ENCODE measurements at regions not wholly inside any gene's neighbourhood (a gene's known extent, or its start where the extent isn't known, plus 50 kb on each side); places are given as distances from the start of the nearest gene placed in this dataset.

DNA sequence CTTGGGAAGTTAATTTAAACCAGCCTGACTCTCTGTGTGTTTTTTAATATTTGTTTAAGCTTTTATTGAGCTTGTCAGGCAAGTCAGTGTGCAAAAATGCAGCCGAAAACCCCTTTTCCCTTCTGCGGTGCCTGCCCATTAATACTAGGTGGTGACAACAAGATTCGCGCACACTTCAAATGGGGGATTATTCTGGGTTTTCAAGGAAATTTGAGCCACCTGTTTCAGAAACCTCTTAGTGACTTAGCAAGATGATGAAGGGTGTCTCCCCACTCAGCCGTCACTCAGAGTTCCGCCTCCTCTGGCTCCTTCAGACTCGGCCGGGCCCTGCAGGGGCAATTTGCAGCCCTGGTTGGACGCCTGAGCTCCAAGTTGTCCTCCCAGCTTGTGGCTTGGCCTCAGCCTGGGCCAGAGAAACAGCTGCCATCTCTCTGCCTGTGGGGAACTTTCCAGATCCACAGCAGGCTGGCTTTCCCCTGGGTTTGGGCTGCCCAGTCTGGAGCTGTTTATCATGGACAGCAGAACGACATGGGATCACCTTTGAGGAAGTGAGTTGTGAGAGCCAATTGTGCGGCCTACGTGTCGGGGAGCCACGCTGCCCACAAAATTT, 75.9 kb downstream of the SPRY4 start:
- TF ChIP-seq EP300 (IDR thresholded peaks at IDR 0.05) (no peak), CTCF (IDR thresholded peaks at IDR 0.05) (no peak), POLR2A (IDR thresholded peaks at IDR 0.05) (no peak)
- intact Hi-C loops (cut with DNase I) = no loop called here
- H3K27me3 ChIP-seq = no peaks in the 10 kb centered on the region
- no peaks in the 10 kb centered on the region for H3K36me3 ChIP-seq
- 60 to 78% (median 68%) methylated on average over 14 of the region's 14 CpGs for WGBS, 3 donors
- H3K4me3 ChIP-seq = no peak overlapping the region
- H3K27ac ChIP-seq = no peak overlapping the region
- no peak for DNase-seq
- peaks cover 7% of the 10 kb centered on the region for H3K4me1 ChIP-seq (ENCODE audit: insufficient read depth)
- H3K9me3 ChIP-seq = no peaks in the 10 kb centered on the region

GRCh38 chr5:142246258-142246657, 78.6 kb downstream of the SPRY4 start:
- 40 to 48% (median 41%) methylated on average over 9 of the region's 9 CpGs for WGBS, 3 donors
- DNase-seq = peak in 1 of 5 donors; percentile 22
- no peak for TF ChIP-seq POLR2A (IDR thresholded peaks at IDR 0.05)
- no peak for TF ChIP-seq EP300 (IDR thresholded peaks at IDR 0.05)
- TF ChIP-seq CTCF (IDR thresholded peaks at IDR 0.05) = no peak
- Histone ChIP-seq H3K27ac (no peak overlapping the region), H3K4me3 (no peak overlapping the region), H3K27me3 (no peaks in the 10 kb centered on the region), H3K4me1 (ENCODE audit: insufficient read depth) (peaks cover 7% of the 10 kb centered on the region), H3K9me3 (no peaks in the 10 kb centered on the region), H3K36me3 (no peaks in the 10 kb centered on the region)
- intact Hi-C loops (cut with DNase I) = no loop called here

- H3K4me3 ChIP-seq = no peak overlapping the region
- intact Hi-C loops (cut with DNase I) = no loop called here
- H3K27ac ChIP-seq = no peak overlapping the region
- 28 to 39% (median 38%) methylated on average over 5 of the region's 5 CpGs for WGBS, 3 donors
- no peaks in the 10 kb centered on the region for H3K9me3 ChIP-seq
- no peaks in the 10 kb centered on the region for H3K27me3 ChIP-seq
- no peak for DNase-seq
- peaks cover 7% of the 10 kb centered on the region for H3K4me1 ChIP-seq (ENCODE audit: insufficient read depth)
- TF ChIP-seq POLR2A (IDR thresholded peaks at IDR 0.05) (no peak), CTCF (IDR thresholded peaks at IDR 0.05) (no peak), EP300 (IDR thresholded peaks at IDR 0.05) (no peak)
- no peaks in the 10 kb centered on the region for H3K36me3 ChIP-seq
Observed at GRCh38 chr5:142245786-142246185, 79.0 kb downstream of the SPRY4 start.

DNA sequence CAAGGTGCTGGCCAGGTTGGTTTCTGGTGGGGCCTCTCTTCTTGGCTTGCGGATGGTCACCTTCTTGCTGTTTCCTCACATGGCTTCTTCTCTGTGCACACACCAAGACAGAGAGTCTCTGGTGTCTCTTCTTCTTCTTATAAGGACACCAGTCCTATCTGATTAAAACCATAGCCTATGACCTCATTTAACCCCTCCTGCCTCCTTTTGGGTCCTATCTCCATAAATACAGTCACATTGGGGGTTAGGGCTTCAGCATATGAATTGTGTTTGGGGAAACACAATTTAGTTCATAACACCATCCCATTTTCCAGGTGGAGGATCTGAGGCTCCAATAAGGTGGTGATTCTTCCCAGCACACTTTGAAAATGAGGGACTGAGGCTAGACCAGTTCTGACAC, 80.4 kb downstream of the SPRY4 start:
- no peak overlapping the region for H3K27ac ChIP-seq
- intact Hi-C loops (cut with DNase I) = no loop called here

More for the DNA sequence above, 80.4 kb downstream of the SPRY4 start:
- peaks cover 7% of the 10 kb centered on the region for H3K4me1 ChIP-seq (ENCODE audit: insufficient read depth)
- H3K27me3 ChIP-seq = no peaks in the 10 kb centered on the region
- 93 to 100% (median 98%) methylated on average over 1 of the region's 1 CpG for WGBS, 3 donors
- H3K4me3 ChIP-seq = no peak overlapping the region
- TF ChIP-seq POLR2A (IDR thresholded peaks at IDR 0.05) = no peak
- TF ChIP-seq CTCF (IDR thresholded peaks at IDR 0.05) = no peak
- TF ChIP-seq EP300 (IDR thresholded peaks at IDR 0.05) = no peak
- no peaks in the 10 kb centered on the region for H3K36me3 ChIP-seq
- DNase-seq = no peak
- no peaks in the 10 kb centered on the region for H3K9me3 ChIP-seq
